ENCODE measurements at regions not wholly inside any gene's neighbourhood (a gene's known extent, or its start where the extent isn't known, plus 50 kb on each side); places are given as distances from the start of the nearest gene placed in this dataset.
"Not testable (repeated sequence)": the region's sequence is repeated elsewhere in the genome, so short reads cannot be mapped to it uniquely, and the experiment has no call there.

GRCh38 chr20:1727303-1727702 lies 69.7 kb upstream of the SIRPG start:
- TF ChIP-seq ZNF678 (CRISPR knock-in tag; IDR thresholded peaks at IDR 0.05); CHD4 (IDR thresholded peaks at IDR 0.05; ENCODE audit: borderline replicate concordance, low read length); ARNT (IDR thresholded peaks at IDR 0.05); NR3C1 (CRISPR knock-in tag; IDR thresholded peaks at IDR 0.05); ZNF687 (CRISPR knock-in tag; IDR thresholded peaks at IDR 0.05); PCBP1 (IDR thresholded peaks at IDR 0.05; ENCODE audit: borderline replicate concordance, low read depth, low read length); PHF8 (CRISPR knock-in tag; IDR thresholded peaks at IDR 0.05): not testable (repeated sequence)

Measured in HepG2 (cell line).